Left hindlimb (tissue), 1 donor: ENCODE measurements at regions not wholly inside any gene's neighbourhood (a gene's known extent, or its start where the extent isn't known, plus 50 kb on each side); places are given as distances from the start of the nearest gene placed in this dataset.
"Not testable (repeated sequence)": the region's sequence is repeated elsewhere in the genome, so short reads cannot be mapped to it uniquely, and the experiment has no call there.

Experiments used
- DNase-seq: peaks from one replicate; pipeline ENCODE4 v3.0.0-alpha.2; 2018

GRCh38 chr9:17083258-17083657 lies 51.6 kb upstream of the CNTLN start:
- DNase-seq: no peak

DNA sequence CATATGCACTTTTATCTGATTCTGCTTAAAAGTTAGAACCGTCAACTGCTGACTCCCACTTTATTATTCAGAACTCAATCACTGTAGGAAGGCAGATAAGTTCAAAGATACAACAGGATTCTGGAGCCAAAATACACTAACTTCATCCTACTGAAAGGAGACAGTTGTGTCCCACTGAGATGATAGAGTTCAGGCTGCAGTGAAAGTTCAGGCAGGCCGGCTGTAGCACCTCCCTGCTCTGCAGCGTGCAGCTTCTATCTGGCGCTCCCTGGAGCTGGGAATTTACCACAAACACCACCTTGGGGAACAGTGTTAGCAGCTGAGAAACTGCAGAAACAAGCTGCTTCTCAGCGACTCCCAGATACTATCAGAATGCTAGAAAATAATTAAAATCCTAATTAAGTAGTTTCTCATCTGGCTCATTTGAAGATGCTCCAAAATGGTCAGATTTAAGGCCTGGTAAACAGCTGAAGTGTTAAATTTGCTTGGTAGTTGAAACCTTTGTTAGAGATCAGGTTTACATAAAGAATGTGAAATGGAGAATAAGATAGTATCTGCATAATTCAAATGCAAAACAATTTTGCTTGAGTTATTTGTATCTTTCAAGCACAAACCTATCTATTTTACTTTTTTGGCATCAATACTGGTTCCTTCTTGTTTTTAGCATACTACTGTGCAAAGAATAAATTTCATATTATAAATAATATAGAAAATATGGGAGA lies 52.3 kb upstream of the CNTLN start:
- peak; percentile 48 for DNase-seq

GRCh38 chr9:17081814-17082213 lies 53.0 kb upstream of the CNTLN start:
- DNase-seq: no peak

DNA sequence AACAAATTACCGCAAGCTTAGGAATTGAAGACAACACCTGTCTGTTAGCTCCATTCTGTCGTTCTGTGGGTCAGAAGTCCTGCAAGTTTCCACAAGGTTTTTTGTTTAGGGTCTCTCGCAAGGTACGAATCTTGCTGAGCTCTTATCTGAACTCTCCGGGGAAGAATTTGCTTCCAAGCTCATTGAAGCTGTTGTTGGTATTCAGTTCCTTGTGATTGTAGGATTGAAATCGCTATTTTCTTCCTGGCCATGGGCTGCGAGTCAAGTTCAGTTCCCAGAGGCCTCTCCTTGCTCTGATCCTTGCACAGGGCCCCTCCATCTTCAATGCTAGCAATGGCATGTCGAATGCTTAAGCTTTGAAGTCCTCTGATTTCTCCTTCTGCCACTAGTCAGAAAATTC lies 53.5 kb upstream of the CNTLN start:
- no peak for DNase-seq

DNA sequence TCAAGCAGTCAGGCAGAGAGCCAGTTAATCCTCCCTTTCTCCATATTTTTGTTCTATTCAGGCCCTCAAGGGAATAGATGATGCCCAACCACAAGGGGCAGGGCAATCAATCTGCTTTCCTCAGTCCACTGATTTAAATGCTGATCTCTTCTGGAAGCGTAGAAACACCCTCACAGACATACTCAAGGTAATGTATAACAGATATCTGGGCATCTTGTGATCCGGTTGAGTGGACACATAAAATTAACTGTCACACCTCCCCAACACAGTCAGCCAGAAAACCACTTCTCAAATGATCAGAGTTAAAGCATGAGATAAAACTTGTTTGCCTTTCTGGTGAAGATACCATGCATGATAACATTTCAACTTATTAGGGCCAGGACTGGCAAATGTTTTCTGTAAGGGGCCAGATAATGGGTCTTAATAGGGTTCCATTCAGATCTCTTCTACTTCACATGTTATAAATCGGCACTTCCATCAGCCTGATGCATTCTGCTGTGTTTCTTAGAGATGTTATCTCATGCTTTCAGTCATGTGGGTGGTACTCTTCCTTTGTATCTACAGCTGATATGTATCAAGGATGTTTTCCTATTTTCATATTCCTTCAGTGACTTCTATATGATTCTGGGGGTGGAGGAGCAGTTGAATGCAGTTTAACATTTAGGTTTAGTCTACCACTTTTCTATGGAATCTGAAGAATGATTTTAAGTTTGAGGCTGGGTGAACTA lies 58.9 kb upstream of the CNTLN start:
- DNase-seq: no peak

GRCh38 chr9:17075146-17075757 lies 59.6 kb upstream of the CNTLN start:
- no peak for DNase-seq

GRCh38 chr9:17072563-17072962 lies 62.3 kb upstream of the CNTLN start:
- DNase-seq: not testable (repeated sequence)

DNA sequence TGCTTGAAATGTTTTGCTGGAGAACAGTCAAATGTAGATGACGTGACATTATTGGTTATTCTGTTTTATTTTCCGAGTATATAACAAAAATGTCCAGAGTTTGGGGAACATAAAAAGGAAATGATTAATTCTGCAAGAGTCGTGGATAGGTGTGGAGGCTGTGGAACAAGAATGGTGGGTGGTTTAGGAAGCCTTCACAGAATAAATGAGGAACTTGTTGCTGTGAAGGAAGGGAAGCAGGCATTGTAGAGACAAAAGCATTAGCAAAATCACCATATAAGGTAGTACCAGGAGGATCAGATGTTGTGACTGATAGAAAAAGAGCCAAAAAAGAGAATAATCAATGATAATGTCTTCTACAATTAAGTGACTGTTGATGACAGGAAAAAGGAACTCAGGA lies 66.2 kb upstream of the CNTLN start:
- no peak for DNase-seq

- DNase-seq: no peak
These were observed 69.8 kb upstream of the CNTLN start for GRCh38 chr9:17065062-17065461.

DNA sequence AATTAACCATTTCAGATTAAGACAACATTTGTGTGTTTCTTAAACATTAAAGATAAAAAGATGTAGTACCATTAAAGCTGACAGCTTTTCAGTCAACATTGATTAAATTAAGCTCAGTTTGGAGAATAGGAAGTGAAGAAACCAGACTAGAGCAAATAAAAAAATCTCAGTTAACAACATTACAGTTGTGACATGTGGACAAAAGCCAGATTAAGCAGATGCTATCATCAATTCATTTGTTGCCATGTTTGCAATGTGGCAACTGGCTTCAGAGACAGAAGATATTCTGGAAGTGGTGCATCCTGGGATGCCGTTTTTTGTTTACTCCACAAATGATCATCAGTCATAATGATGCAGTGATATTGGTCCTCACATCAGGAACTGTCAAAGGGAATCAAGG lies 70.3 kb upstream of the CNTLN start:
- DNase-seq: no peak

GRCh38 chr9:17063535-17064135 lies 71.2 kb upstream of the CNTLN start:
- DNase-seq: no peak

DNA sequence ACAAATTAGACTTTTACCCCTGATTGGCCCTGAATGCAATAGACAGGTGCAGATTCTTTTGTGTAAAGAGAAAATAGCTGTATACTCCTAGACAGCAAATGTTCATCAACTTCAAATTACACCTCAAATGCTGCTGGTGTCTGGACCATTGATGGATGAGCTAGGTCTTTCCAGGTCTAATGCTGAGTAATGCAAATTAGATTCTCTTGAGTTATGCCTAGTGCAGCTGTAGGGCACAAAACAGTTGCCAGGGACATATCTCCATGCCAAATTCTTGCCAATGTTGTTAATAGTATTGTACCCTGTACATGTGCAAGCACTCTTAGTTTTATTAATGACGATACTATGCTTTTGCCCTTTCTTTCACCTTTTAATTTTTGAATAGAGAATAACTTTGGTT lies 72.3 kb upstream of the CNTLN start:
- no peak for DNase-seq

GRCh38 chr9:17060450-17060849 lies 74.4 kb upstream of the CNTLN start:
- DNase-seq: no peak

- no peak for DNase-seq
These were observed 75.4 kb upstream of the CNTLN start for GRCh38 chr9:17059465-17059864.

DNA sequence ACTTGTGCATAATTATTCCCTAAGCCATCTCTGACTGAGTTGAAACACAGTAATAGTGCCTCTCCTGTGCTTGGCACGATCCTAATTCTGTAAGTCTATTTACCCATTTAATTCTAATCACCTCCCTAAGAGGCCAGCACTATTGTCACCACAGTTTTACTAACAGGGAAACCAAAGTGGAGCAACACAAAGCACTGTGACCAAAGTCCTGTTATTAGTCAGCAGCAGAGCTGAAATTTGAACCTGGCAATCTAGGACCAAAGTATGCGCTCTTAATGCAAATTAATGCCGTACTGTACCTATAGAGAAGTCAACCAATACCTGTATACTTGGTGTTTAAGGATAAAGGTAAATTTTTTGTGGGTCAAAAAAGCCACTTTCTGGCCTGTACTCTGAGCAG lies 77.1 kb upstream of the CNTLN start:
- no peak for DNase-seq

DNA sequence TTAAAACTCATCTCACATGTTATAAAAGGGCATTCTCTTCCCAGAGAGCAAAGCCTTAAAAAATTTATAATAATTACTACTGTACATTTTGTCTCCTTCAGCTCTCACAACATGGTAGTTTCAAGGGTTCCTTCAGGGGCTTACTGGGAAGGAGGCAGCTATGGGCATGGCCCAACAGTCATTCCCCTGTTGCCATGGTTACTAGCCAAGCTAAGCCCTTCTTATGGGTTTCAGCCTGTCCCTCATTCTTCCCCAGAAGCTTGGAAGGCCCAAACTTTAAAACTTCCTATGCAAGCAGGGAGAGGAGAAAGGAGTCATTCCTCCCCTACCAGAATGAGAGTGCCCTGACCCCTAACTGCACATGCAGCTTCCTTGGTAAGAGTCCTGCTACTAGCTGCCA lies 82.2 kb upstream of the CNTLN start:
- DNase-seq: no peak

- no peak for DNase-seq
These were observed 89.4 kb upstream of the CNTLN start for GRCh38 chr9:17045381-17045940.

GRCh38 chr9:17031546-17031945 lies 103.3 kb upstream of the CNTLN start:
- DNase-seq: no peak

GRCh38 chr9:17025281-17025680 lies 109.6 kb upstream of the CNTLN start:
- no peak for DNase-seq

DNA sequence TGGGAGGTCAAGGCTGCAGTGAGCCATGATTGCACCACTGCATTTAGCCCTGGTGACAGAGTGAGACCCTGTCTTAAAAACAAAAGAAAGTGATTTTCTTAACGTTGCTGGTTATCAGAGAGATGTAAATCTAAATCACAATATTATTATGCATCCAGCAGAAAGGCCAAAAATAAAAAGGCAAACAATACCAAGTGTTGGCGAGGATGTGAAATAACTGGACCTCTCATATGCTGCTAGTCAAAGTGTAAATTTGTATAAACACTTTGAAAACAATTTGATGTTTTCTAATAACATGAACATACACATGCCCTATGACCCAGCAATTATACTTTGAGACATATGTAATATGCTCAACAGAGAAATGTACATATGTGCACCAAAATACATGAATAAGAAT lies 110.7 kb upstream of the CNTLN start:
- DNase-seq: no peak

DNA sequence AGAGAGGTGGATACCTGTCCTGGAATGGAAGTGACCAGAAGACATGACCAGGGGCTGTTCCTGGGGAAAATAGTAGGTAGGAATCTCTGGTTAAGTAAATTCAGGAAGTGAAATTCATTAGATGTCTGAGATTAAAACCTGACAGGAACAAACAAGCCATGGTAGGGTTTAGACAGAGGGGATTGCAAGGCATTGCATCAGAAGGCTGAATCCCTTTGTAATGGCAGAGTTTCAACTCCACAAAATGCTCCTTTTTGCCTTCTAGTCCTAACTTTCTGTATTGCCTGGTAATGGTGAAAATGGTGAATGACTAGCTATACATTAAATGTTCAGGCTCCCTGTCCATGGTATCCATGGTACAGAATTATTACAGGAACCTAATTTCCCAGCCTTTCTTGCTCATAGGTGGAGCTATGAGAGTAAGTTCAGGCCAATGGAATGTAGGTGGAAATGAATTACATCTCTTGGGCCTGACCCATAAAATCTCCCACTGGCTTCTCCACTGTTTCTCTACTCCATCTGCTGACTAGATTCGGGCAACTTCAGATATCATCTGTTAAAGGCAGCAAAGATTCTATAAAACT lies 113.4 kb upstream of the CNTLN start:
- DNase-seq: no peak

DNA sequence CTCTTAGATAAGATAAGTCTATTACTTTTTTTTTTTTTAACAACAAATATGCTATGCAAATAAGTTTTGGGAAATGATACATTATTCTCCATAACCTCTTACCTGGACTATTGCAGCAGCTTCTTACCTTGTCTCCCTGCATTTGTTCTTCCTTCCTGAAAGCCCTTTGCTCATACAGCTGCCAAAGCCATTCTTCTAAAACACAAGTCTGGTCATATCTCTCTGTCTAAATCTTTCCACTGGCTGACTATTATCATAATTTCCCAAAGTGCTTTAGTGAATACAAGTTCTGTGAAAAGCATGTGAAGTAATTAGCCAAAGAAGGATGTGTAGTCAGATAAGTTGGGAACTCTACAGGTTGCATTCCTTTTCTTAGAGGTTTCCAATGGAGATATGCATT lies 115.4 kb upstream of the CNTLN start:
- no peak for DNase-seq

GRCh38 chr9:17018540-17019196 lies 116.2 kb upstream of the CNTLN start:
- DNase-seq: no peak
